LNCAP (cell line): ENCODE measurements at regions not wholly inside any gene's neighbourhood (a gene's known extent, or its start where the extent isn't known, plus 50 kb on each side); places are given as distances from the start of the nearest gene placed in this dataset.

Experiments
- TF ChIP-seq, protein P1 (sequence below): fragments of 450-650 bp; IDR thresholded peaks from 2 replicates; pipeline ENCODE4 v1.5.1; 2017; ENCODE audit warnings: mild to moderate bottlenecking

DNA sequence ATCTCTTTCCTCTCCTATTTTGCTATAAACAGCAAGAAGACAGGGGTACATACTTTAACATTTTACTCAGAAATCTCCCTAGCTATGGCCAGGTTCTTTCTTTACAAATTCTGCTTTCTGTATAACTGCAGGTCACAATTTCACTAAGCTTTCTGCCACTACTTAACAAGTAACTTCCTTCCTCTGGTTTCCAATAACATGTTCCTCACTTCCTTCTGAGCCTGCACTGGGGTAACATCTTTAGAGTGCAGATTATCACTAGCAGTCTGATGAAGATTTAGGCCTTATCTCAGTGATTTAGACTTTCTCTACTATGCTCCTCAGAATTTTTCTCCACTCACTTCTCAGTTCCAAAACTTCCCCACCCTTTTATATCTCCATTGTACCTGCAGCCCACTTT is 1930.5 kb upstream of the AGA start:
- TF ChIP-seq, protein P1, sequence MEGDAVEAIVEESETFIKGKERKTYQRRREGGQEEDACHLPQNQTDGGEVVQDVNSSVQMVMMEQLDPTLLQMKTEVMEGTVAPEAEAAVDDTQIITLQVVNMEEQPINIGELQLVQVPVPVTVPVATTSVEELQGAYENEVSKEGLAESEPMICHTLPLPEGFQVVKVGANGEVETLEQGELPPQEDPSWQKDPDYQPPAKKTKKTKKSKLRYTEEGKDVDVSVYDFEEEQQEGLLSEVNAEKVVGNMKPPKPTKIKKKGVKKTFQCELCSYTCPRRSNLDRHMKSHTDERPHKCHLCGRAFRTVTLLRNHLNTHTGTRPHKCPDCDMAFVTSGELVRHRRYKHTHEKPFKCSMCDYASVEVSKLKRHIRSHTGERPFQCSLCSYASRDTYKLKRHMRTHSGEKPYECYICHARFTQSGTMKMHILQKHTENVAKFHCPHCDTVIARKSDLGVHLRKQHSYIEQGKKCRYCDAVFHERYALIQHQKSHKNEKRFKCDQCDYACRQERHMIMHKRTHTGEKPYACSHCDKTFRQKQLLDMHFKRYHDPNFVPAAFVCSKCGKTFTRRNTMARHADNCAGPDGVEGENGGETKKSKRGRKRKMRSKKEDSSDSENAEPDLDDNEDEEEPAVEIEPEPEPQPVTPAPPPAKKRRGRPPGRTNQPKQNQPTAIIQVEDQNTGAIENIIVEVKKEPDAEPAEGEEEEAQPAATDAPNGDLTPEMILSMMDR, result no peak

DNA sequence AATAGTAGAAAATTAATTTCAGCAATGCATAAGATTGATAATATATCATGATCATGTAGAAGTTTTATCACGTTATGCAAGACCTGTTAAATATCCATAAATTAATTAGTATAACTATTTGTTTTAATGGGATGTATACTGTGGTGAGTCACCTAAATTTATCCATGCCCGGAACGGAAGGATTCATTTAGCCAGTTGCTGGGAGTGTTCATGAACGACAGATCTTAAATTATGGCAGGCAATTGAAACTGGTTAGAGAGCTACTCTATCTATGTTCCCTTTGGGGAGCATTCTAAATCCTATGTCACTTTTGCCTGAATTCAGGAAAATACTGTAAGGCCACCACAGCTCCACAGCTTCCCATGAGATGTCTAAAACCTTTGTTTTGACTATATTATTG is 1950.5 kb upstream of the AGA start:
- TF ChIP-seq, protein P1, result no peak

DNA sequence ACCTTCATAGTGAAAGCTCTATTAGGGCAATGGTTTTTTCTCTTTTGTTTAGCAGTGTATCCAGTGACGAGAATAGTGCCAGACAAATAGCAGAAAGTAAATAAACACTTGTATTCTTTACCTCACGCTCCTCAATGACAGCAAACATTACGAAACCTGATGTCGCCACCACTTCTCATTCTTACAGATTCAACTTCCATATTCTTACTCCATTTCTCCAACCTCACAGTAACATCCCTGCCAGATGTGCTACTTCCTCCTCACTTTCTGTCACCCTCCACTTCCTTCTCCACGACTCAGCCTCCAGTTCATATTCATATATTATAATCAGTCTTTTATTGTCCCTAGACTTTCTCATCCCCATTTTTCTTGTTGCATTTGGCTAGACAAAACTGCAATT is 1956.2 kb upstream of the AGA start:
- TF ChIP-seq, protein P1, result no peak

DNA sequence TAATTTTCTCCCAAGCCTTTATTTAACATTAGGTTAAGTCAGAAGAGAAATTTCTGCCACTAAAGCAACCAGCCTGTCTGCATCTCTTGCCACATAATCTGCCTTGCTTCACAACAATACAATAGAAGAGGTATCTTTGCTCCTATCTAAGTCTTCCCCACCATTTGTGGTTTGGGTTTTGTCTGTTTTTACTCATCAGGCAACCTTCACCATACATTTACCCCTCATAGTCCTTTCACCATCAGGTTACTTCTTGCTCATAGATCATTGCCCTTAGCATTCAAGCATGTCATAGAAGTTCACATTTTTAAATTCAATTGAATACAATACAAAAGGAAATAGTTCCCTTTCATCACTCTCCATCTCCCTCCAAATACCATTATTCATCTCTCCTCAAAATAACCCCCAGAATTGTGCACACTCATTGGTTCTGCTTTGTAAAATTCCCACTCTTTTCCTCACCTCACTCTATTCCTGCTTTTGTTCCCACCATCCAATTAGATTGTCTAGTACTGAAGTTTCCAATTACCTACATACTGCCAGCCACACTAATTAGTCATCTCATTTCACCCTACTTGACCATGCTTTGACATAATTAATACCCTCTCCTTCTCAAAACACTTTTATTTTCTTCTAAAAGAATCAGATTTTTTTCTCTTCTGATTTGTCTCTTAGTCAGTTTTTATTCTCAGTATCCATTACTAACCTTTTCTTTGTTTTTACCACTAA is 1957.0 kb upstream of the AGA start:
- TF ChIP-seq, protein P1, result no peak

DNA sequence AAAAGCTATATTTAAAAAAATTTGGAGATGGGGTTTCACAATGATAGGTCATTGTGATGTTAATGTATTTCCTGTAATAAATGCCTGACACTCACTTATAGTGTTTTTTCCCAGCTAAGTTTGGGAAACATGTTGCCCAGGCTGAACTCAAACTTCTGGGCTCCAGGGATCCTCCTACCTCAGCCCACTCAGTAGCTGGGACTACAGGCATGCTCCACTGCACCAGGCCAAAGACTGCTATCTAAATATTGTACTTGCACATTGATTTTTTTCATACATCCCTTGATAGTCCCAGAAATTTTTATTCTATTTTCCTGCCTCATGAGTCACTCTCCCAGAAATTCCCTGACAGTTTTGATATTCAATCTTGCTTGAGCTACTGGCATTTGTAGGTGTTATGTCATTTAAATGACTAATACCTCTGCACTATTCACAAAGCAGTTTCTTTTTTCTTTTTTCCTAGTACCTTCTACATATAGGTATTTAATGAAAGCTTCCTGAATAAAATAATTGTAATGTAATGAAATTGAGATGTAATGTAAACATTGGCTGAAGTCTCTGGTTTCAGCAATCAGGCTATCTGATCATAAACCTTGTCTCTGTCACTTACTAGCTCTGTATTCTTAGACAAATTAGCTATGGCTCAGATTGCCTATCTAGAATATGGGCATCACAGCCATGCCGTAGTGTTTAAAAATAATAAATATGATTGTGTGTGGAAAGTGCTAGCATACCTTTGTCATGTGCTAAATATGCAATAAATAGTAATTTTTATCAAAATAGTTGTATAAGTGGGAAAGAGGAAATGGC is 1973.0 kb upstream of the AGA start:
- TF ChIP-seq, protein P1, result no peak

DNA sequence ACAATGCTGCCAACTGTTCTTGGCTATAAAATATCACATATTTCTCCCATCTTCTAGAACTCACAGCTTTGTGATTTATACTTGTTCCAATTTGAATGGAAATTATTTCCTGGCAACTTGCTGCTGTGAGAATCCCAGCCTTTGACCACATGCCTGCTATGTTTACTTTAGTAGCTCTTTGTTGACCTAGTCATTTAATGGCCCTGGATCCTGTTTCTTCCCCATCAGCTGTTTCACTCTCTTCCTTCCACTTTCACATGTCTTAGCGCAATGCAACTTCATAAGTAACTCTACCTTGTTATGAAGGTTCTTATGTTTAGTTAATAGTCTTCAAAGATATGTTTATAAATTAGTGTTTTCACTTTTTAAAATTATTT is 1973.6 kb upstream of the AGA start:
- TF ChIP-seq, protein P1, result no peak

DNA sequence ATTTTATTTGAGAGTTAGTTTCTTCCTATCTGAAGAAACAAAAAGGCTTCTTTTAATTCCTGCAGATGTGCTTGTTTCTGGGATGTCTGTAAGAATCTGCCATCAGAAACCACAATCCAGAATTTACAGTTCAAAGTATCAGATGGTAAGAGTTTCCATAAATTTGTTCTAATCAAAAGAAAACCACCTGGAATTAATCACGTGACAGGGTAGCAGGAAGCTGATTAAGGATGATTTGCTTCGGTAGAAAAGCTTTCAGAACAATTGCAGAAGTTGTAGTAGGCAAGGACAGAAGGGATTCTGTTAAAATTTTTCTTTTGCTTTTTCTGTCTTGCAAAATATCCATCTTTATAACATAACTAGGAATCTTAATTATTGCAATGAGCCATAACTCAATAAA is 1975.1 kb upstream of the AGA start:
- TF ChIP-seq, protein P1, result no peak
